ENCODE measurements at regions not wholly inside any gene's neighbourhood (a gene's known extent, or its start where the extent isn't known, plus 50 kb on each side); places are given as distances from the start of the nearest gene placed in this dataset.

DNA sequence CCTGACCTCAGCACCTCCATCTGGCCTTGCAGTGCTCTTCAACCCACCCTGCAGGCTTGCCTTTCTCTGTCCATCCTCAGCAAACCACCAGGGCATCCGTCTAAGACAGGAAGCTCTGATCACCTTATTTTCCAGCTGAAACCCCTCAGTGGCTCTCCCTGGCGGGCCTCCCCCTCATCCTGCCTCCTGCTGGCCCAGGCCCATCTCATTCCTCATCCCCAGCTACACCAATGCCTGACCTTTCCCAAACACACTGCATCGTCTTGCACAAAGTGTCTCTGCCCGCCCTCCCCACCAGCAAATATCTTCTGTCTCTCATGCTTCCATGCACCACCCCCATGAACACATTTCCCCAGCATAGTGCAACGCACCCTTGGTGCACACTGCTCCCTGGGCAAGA lies 205.0 kb downstream of the TOMM20 start:
- TF ChIP-seq, protein P1, sequence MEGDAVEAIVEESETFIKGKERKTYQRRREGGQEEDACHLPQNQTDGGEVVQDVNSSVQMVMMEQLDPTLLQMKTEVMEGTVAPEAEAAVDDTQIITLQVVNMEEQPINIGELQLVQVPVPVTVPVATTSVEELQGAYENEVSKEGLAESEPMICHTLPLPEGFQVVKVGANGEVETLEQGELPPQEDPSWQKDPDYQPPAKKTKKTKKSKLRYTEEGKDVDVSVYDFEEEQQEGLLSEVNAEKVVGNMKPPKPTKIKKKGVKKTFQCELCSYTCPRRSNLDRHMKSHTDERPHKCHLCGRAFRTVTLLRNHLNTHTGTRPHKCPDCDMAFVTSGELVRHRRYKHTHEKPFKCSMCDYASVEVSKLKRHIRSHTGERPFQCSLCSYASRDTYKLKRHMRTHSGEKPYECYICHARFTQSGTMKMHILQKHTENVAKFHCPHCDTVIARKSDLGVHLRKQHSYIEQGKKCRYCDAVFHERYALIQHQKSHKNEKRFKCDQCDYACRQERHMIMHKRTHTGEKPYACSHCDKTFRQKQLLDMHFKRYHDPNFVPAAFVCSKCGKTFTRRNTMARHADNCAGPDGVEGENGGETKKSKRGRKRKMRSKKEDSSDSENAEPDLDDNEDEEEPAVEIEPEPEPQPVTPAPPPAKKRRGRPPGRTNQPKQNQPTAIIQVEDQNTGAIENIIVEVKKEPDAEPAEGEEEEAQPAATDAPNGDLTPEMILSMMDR (IDR thresholded peaks at IDR 0.05; ENCODE audit: insufficient read depth, low read length): no peak
- TF ChIP-seq POLR2AphosphoS5 (IDR thresholded peaks at IDR 0.05; ENCODE audit: low read depth) (no peak), GABPA (IDR thresholded peaks at IDR 0.05; ENCODE audit: low read depth) (no peak)

All from HL-60 (cell line).